Esophagus muscularis mucosa (tissue), 4 donors: ENCODE measurements at regions not wholly inside any gene's neighbourhood (a gene's known extent, or its start where the extent isn't known, plus 50 kb on each side); places are given as distances from the start of the nearest gene placed in this dataset.

Experiments
- DNase-seq: peaks from one replicate; pipeline ENCODE4 v3.0.0-alpha.2; 2017; ENCODE audit errors: extremely low spot score
- H3K27ac ChIP-seq, 4 donors: fragments of 200-600 bp; sonication (generic); replicated peaks in 1 of 4; 1 replicate in 3 of 4; 2 replicates in 1 of 4; pipeline ENCODE4 v1.5.1; 2016 to 2019; ENCODE audit warnings: mild to moderate bottlenecking in 1 of 4
- H3K27me3 ChIP-seq, 4 donors: fragments of 200-600 bp; sonication (generic); one replicate each; pipeline versions ENCODE4 v1.5.1 to v1.6.0; 2016 to 2019
- H3K36me3 ChIP-seq, 4 donors: fragments of 200-600 bp; sonication (generic); one replicate each; pipeline ENCODE4 v1.5.1; 2016 to 2019
- H3K4me1 ChIP-seq, 4 donors: fragments of 200-600 bp; sonication (generic); one replicate each; pipeline ENCODE4 v1.5.1; 2016 to 2019
- H3K4me3 ChIP-seq, 4 donors: fragments of 200-600 bp; sonication (generic); 1 replicate in 2 of 4; 2 replicates in 2 of 4; pipeline ENCODE4 v1.5.1; 2016 to 2019; ENCODE audit warnings: mild to moderate bottlenecking in 4 of 4, moderate library complexity in 1 of 4
- H3K9me3 ChIP-seq, 4 donors: fragments of 200-600 bp; sonication (generic); 1 replicate in 3 of 4; 2 replicates in 1 of 4; pipeline ENCODE4 v1.5.1; 2016 to 2019
- EP300 ChIP-seq: sonication (generic); formaldehyde crosslinking; IDR thresholded peaks from one replicate; pipeline ENCODE4 v1.6.1; 2017; ENCODE audit warnings: antibody characterized with exemption
- POLR2A ChIP-seq: fragments of 450-650 bp; IDR thresholded peaks from one replicate; pipeline ENCODE4 v1.6.1; 2017; ENCODE audit warnings: antibody characterized with exemption, moderate library complexity, mild to moderate bottlenecking, low read depth
- POLR2AphosphoS5 ChIP-seq, 2 donors: sonication (generic); formaldehyde crosslinking; IDR thresholded peaks; one replicate each; pipeline ENCODE4 v1.6.1; 2017; ENCODE audit warnings: antibody characterized with exemption in 2 of 2
- WGBS: methylation state at CpG from one replicate; pipeline ENCODE4 v1.1.5; 2018; 5-methylcytosine and 5-hydroxymethylcytosine counted together
- intact Hi-C: fragments of 100-400 bp; cut with DNase I; formaldehyde crosslinking; loops from one replicate; pipeline ENCODE4 v1.15.1; 2023
- TF ChIP-seq, protein P1 (sequence below), 3 experiments: fragments of 200-600 bp in 2 of 3; fragments of 450-650 bp in 1 of 3; sonication (generic) in 2 of 3; IDR thresholded peaks; one replicate each; pipeline ENCODE4 v1.5.1; 2017 to 2019; ENCODE audit warnings: antibody characterized with exemption in 3 of 3, mild to moderate bottlenecking in 2 of 3, moderate library complexity in 1 of 3

DNA sequence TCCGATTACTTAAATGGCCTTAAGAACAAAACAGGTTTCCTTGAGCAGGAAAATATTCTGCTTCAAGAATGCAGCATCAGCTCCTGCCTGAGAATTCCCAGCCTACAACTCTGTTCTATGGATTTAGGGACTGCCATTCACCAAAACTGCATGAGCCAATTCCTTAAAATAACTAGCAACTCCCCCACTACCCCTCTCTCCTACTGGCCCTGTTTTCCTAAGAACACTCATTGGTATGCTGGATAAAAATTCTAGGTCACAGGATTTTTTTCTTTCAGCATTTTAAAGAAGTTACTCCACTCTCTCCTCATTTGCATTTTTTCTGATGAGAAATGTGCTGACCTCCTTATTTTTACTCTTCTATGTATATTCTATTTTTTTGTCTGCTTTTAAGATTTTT, 347.1 kb downstream of the IDS start:
- Histone ChIP-seq H3K36me3 (no peaks in the 10 kb centered on the region), H3K4me1 (no peaks in the 10 kb centered on the region), H3K27me3 (no peaks in the 10 kb centered on the region), H3K9me3 (no peaks in the 10 kb centered on the region), H3K4me3 (no peak overlapping the region), H3K27ac (no peak overlapping the region)
- intact Hi-C loops: no loop called here
- TF ChIP-seq EP300 (no peak), POLR2A (no peak), POLR2AphosphoS5 (IDR thresholded peaks at IDR 0.05) (no peak)
- TF ChIP-seq, protein P1, sequence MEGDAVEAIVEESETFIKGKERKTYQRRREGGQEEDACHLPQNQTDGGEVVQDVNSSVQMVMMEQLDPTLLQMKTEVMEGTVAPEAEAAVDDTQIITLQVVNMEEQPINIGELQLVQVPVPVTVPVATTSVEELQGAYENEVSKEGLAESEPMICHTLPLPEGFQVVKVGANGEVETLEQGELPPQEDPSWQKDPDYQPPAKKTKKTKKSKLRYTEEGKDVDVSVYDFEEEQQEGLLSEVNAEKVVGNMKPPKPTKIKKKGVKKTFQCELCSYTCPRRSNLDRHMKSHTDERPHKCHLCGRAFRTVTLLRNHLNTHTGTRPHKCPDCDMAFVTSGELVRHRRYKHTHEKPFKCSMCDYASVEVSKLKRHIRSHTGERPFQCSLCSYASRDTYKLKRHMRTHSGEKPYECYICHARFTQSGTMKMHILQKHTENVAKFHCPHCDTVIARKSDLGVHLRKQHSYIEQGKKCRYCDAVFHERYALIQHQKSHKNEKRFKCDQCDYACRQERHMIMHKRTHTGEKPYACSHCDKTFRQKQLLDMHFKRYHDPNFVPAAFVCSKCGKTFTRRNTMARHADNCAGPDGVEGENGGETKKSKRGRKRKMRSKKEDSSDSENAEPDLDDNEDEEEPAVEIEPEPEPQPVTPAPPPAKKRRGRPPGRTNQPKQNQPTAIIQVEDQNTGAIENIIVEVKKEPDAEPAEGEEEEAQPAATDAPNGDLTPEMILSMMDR (IDR thresholded peaks at IDR 0.05): no peak
- 83% methylated on average over 1 of the region's 1 CpG for WGBS
- no peak for DNase-seq

DNA sequence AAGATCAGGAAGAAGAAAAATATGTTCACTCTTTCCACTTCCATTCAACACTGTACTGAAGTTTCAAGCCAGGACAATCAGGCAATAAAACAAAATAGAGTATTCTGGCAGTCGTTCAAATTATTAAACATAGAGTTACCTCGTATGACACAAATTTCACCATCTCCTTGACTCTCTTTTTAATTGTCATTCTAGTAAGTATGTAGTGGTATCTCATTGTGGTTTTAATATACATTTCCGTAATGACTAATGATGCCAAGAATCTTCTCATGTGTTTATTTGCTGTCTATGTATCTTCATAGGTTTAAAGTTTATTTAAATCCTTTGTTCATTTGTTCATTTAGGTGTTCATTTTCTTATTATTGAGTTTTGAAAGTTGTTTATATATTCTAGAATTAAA, 352.2 kb downstream of the IDS start:
- no peak for DNase-seq
- WGBS: 60% methylated on average over 3 of the region's 3 CpGs
- H3K36me3 ChIP-seq: no peaks in the 10 kb centered on the region
- no peaks in the 10 kb centered on the region for H3K27me3 ChIP-seq
- intact Hi-C loops: no loop called here
- no peaks in the 10 kb centered on the region for H3K9me3 ChIP-seq
- H3K27ac ChIP-seq: no peak overlapping the region
- no peak for TF ChIP-seq POLR2A
- TF ChIP-seq EP300: no peak
- TF ChIP-seq, protein P1 (IDR thresholded peaks at IDR 0.05): no peak
- no peak for TF ChIP-seq POLR2AphosphoS5 (IDR thresholded peaks at IDR 0.05)
- no peak overlapping the region for H3K4me3 ChIP-seq
- no peaks in the 10 kb centered on the region for H3K4me1 ChIP-seq

DNA sequence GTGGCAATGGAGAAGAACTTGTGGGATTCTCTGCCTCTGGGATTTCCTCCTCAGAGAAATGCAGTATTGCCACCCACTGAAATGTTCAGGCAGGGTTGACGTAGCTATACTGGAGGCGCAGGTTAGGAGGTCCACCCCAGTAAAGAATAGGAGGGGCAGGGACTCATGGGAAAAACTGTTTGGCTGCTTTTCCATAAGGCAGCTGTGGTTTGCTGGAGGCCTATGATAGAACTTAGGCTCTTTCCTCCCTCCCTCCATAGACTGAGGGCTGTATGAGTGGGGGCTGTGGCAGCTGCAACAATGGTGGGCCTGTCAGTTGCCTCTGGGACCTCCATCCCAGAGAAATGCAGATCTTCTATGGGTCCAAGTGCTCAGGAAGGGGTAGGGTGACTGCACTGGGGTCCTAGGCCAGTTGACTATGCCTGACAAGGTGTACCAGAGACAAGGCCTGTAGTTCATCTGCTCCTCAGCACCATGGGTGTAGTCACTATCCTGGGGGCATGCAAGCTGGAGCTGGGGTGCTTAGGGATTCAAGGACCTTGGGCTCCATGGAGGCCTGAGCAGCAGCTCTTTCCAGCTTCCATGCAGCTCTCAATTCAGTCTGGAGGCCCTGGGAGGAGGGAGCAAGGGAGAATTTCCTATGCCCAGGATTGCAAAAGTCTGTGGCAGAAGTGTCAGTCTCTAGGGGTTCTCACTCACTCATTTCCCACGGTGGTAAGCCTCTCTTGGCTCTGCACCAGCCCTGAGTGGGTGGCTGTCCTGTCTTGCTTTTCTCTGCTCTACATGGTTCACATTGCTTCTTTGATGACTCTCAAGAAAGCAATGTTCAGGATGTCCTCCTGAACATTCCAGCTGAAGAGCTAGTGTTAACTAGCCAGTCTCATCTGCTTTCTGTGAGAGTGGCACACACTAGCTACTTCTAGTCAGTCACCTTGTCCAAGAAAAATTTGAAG, 353.0 kb downstream of the IDS start:
- Histone ChIP-seq H3K36me3 (no peaks in the 10 kb centered on the region), H3K4me1 (no peaks in the 10 kb centered on the region), H3K4me3 (no peak overlapping the region), H3K27me3 (no peaks in the 10 kb centered on the region), H3K27ac (no peak overlapping the region), H3K9me3 (no peaks in the 10 kb centered on the region)
- TF ChIP-seq EP300 (no peak), POLR2AphosphoS5 (IDR thresholded peaks at IDR 0.05) (no peak), POLR2A (no peak)
- TF ChIP-seq, protein P1 (IDR thresholded peaks at IDR 0.05): no peak
- DNase-seq: no peak
- 9% methylated on average over 1 of the region's 3 CpGs for WGBS
- intact Hi-C loops: no loop called here

DNA sequence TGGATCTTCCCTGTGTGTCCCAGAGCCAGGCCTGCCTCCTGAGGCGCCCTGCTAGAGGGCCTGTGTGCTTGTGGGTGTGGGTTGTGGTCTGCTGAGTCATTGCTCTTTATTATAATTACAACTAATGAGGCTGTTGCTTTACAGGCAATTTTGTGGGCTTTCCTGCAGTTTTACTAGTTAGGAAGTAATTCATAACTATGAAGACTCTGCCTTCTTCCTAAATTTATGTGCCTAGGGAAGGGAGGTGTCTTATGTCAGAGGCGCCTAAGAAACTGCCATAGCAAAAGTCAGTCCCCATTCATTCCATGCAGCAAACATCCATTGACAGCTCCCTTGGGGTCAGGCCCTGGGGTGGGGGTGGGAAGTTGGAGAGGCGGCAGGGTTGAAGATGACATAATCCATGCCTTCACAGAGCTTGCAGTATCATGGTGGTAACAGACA, 359.2 kb downstream of the IDS start:
- H3K27ac ChIP-seq: no peak overlapping the region
- H3K36me3 ChIP-seq: no peaks in the 10 kb centered on the region
- intact Hi-C loops: no loop called here
- no peaks in the 10 kb centered on the region for H3K9me3 ChIP-seq
- WGBS: 50% methylated on average over 3 of the region's 3 CpGs
- no peak overlapping the region for H3K4me3 ChIP-seq
- H3K27me3 ChIP-seq: peaks cover 0 to 5% (median 0%) of the 10 kb centered on the region in 4 donors
- no peaks in the 10 kb centered on the region for H3K4me1 ChIP-seq
- no peak for DNase-seq
- TF ChIP-seq EP300 (no peak), POLR2AphosphoS5 (IDR thresholded peaks at IDR 0.05) (no peak), POLR2A (no peak)
- TF ChIP-seq, protein P1 (IDR thresholded peaks at IDR 0.05): no peak
